Naive B cell (primary cell): ENCODE measurements at regions not wholly inside any gene's neighbourhood (a gene's known extent, or its start where the extent isn't known, plus 50 kb on each side); places are given as distances from the start of the nearest gene placed in this dataset.
"Not testable (repeated sequence)": the region's sequence is repeated elsewhere in the genome, so short reads cannot be mapped to it uniquely, and the experiment has no call there.

Experiments
- ATAC-seq, 2 donors: fragments of 150-1000 bp; cut with Tn5 transposase; 2 replicates each; pipeline ENCODE4 v1.10.0; 2021; ENCODE audit warnings: low read depth in 2 of 2, mild to moderate bottlenecking in 2 of 2, moderate library complexity in 2 of 2
- DNase-seq: peaks from one replicate; pipeline ENCODE4 v3.0.0; 2022
- H3K27ac Mint-ChIP-seq, 6 donors: one replicate each; pipeline ENCODE4 v1.8.0; 2020 to 2022; ENCODE audit warnings: mild to moderate bottlenecking in 6 of 6, mixed read lengths in 6 of 6, moderate library complexity in 5 of 6, inconsistent platforms in 2 of 6
- H3K27me3 Mint-ChIP-seq, 3 donors: one replicate each; pipeline ENCODE4 v1.8.0; 2021 to 2022; ENCODE audit warnings: mixed read lengths in 3 of 3, mild to moderate bottlenecking in 1 of 3
- H3K36me3 Mint-ChIP-seq, 2 donors: one replicate each; pipeline ENCODE4 v1.8.0; 2020 to 2022; ENCODE audit warnings: mixed read lengths in 2 of 2, inconsistent platforms in 1 of 2, mild to moderate bottlenecking in 1 of 2
- H3K4me1 Mint-ChIP-seq, 3 donors: one replicate each; pipeline ENCODE4 v1.8.0; 2020 to 2022; ENCODE audit warnings: mixed read lengths in 3 of 3, inconsistent platforms in 1 of 3, mild to moderate bottlenecking in 1 of 3, moderate library complexity in 1 of 3
- H3K4me3 Mint-ChIP-seq, 8 donors: one replicate each; pipeline ENCODE4 v1.8.0; 2020 to 2022; ENCODE audit warnings: mild to moderate bottlenecking in 8 of 8, mixed read lengths in 8 of 8, moderate library complexity in 8 of 8, inconsistent platforms in 2 of 8
- H3K9me3 Mint-ChIP-seq, 7 donors: one replicate each; pipeline ENCODE4 v1.8.0; 2020 to 2022; ENCODE audit warnings: mixed read lengths in 7 of 7, mild to moderate bottlenecking in 5 of 7, inconsistent platforms in 2 of 7, moderate library complexity in 1 of 7

GRCh38 chr6:119832411-119832810 is 482.9 kb upstream of the MAN1A1 start:
- Mint-ChIP-seq H3K9me3 (peaks cover 0 to 2% (median 0%) of the 10 kb centered on the region in 7 donors), H3K36me3 (no peaks in the 10 kb centered on the region), H3K27ac (no peak overlapping the region), H3K4me1 (peaks cover 0 to 4% (median 0%) of the 10 kb centered on the region in 3 donors), H3K27me3 (peaks cover 0 to 10% (median 0%) of the 10 kb centered on the region in 3 donors), H3K4me3 (no peak overlapping the region)
- DNase-seq (no peak), ATAC-seq (no peak)

- Mint-ChIP-seq H3K4me3 (no peak overlapping the region), H3K4me1 (peaks cover 0 to 4% (median 0%) of the 10 kb centered on the region in 3 donors), H3K36me3 (no peaks in the 10 kb centered on the region), H3K27me3 (peaks cover 0 to 10% (median 0%) of the 10 kb centered on the region in 3 donors), H3K9me3 (peaks cover 0 to 2% (median 0%) of the 10 kb centered on the region in 7 donors), H3K27ac (no peak overlapping the region)
- no peak for DNase-seq
- ATAC-seq, result no peak
Measured at GRCh38 chr6:119830494-119831295, 481.1 kb upstream of the MAN1A1 start.

GRCh38 chr6:119830069-119830468 is 480.5 kb upstream of the MAN1A1 start:
- DNase-seq (no peak), ATAC-seq (no peak)
- Mint-ChIP-seq H3K36me3 (no peaks in the 10 kb centered on the region), H3K27me3 (peaks cover 0 to 10% (median 0%) of the 10 kb centered on the region in 3 donors), H3K9me3 (peaks cover 0 to 2% (median 0%) of the 10 kb centered on the region in 7 donors), H3K4me1 (peaks cover 0 to 4% (median 0%) of the 10 kb centered on the region in 3 donors), H3K4me3 (no peak overlapping the region), H3K27ac (no peak overlapping the region)

- not testable (repeated sequence) for H3K9me3 Mint-ChIP-seq, H3K36me3 Mint-ChIP-seq, H3K27me3 Mint-ChIP-seq, DNase-seq, H3K27ac Mint-ChIP-seq, ATAC-seq, H3K4me3 Mint-ChIP-seq, H3K4me1 Mint-ChIP-seq
Measured at GRCh38 chr6:119829499-119829898, 479.9 kb upstream of the MAN1A1 start.

- Mint-ChIP-seq H3K4me1 (peaks cover 0 to 4% (median 0%) of the 10 kb centered on the region in 3 donors), H3K36me3 (no peaks in the 10 kb centered on the region), H3K27me3 (peaks cover 0 to 10% (median 0%) of the 10 kb centered on the region in 3 donors), H3K27ac (no peak overlapping the region), H3K4me3 (no peak overlapping the region), H3K9me3 (peaks cover 0 to 2% (median 0%) of the 10 kb centered on the region in 7 donors)
- ATAC-seq, result no peak
- no peak for DNase-seq
Measured at GRCh38 chr6:119829006-119829405, 479.4 kb upstream of the MAN1A1 start.

- H3K4me3 Mint-ChIP-seq, result no peak overlapping the region
Measured at GRCh38 chr6:119821380-119821779, 471.8 kb upstream of the MAN1A1 start.

GRCh38 chr6:119818876-119819275 is 469.3 kb upstream of the MAN1A1 start:
- H3K36me3 Mint-ChIP-seq, result no peaks in the 10 kb centered on the region
- H3K27me3 Mint-ChIP-seq, result no peaks in the 10 kb centered on the region
- H3K27ac Mint-ChIP-seq, result peak overlapping the region in 1 of 6 donors; percentile 46
- no peak for ATAC-seq
- no peak overlapping the region for H3K4me3 Mint-ChIP-seq
- H3K4me1 Mint-ChIP-seq, result no peaks in the 10 kb centered on the region
- no peak for DNase-seq
- H3K9me3 Mint-ChIP-seq, result no peaks in the 10 kb centered on the region

More at GRCh38 chr6:119821380-119821779, 471.8 kb upstream of the MAN1A1 start:
- Mint-ChIP-seq H3K4me1 (no peaks in the 10 kb centered on the region), H3K36me3 (no peaks in the 10 kb centered on the region), H3K27me3 (no peaks in the 10 kb centered on the region), H3K27ac (no peak overlapping the region), H3K9me3 (no peaks in the 10 kb centered on the region)
- DNase-seq (no peak), ATAC-seq (no peak)

GRCh38 chr6:119814609-119815400 is 465.2 kb upstream of the MAN1A1 start:
- Mint-ChIP-seq H3K36me3 (no peaks in the 10 kb centered on the region), H3K9me3 (no peaks in the 10 kb centered on the region), H3K4me3 (no peak overlapping the region), H3K27me3 (no peaks in the 10 kb centered on the region), H3K27ac (no peak overlapping the region), H3K4me1 (no peaks in the 10 kb centered on the region)
- ATAC-seq (no peak), DNase-seq (no peak)

GRCh38 chr6:119802464-119802863 is 452.9 kb upstream of the MAN1A1 start:
- DNase-seq (no peak), ATAC-seq (no peak)
- Mint-ChIP-seq H3K4me3 (no peak overlapping the region), H3K9me3 (peaks cover 0 to 3% (median 0%) of the 10 kb centered on the region in 7 donors), H3K36me3 (peaks cover 0 to 4% of the 10 kb centered on the region in 2 donors), H3K4me1 (peaks cover 0 to 3% (median 2%) of the 10 kb centered on the region in 3 donors), H3K27ac (no peak overlapping the region), H3K27me3 (no peaks in the 10 kb centered on the region)

GRCh38 chr6:119801056-119801455 is 451.5 kb upstream of the MAN1A1 start:
- Mint-ChIP-seq H3K36me3 (peaks cover 0 to 4% of the 10 kb centered on the region in 2 donors), H3K4me1 (peaks cover 0 to 3% (median 2%) of the 10 kb centered on the region in 3 donors), H3K27me3 (no peaks in the 10 kb centered on the region), H3K9me3 (peaks cover 0 to 3% (median 0%) of the 10 kb centered on the region in 7 donors), H3K4me3 (no peak overlapping the region), H3K27ac (no peak overlapping the region)
- DNase-seq, result no peak
- no peak for ATAC-seq

GRCh38 chr6:119800526-119800925 is 451.0 kb upstream of the MAN1A1 start:
- peaks cover 0 to 3% of the 10 kb centered on the region in 2 donors for H3K36me3 Mint-ChIP-seq
- no peaks in the 10 kb centered on the region for H3K27me3 Mint-ChIP-seq
- H3K9me3 Mint-ChIP-seq, result peaks cover 0 to 3% (median 0%) of the 10 kb centered on the region in 7 donors
- H3K27ac Mint-ChIP-seq, result no peak overlapping the region
- ATAC-seq, result no peak
- no peak overlapping the region for H3K4me3 Mint-ChIP-seq
- peaks cover 0 to 3% (median 2%) of the 10 kb centered on the region in 3 donors for H3K4me1 Mint-ChIP-seq
- no peak for DNase-seq

GRCh38 chr6:119799596-119800509 is 450.3 kb upstream of the MAN1A1 start:
- Mint-ChIP-seq H3K9me3 (peaks cover 0 to 3% (median 0%) of the 10 kb centered on the region in 7 donors), H3K4me3 (no peak overlapping the region), H3K36me3 (no peaks in the 10 kb centered on the region), H3K27me3 (no peaks in the 10 kb centered on the region), H3K4me1 (peaks cover 0 to 3% (median 2%) of the 10 kb centered on the region in 3 donors), H3K27ac (peak overlapping the region in 1 of 6 donors; percentile 27)
- ATAC-seq (no peak), DNase-seq (no peak)

GRCh38 chr6:119791736-119792135 is 442.2 kb upstream of the MAN1A1 start:
- Mint-ChIP-seq H3K27me3 (no peaks in the 10 kb centered on the region), H3K27ac (no peak overlapping the region), H3K4me1 (no peaks in the 10 kb centered on the region), H3K4me3 (no peak overlapping the region), H3K9me3 (peaks cover 0 to 8% (median 4%) of the 10 kb centered on the region in 7 donors), H3K36me3 (peaks cover 0 to 6% of the 10 kb centered on the region in 2 donors)
- DNase-seq (no peak), ATAC-seq (no peak)
